ENCODE measurements at regions not wholly inside any gene's neighbourhood (a gene's known extent, or its start where the extent isn't known, plus 50 kb on each side); places are given as distances from the start of the nearest gene placed in this dataset.
"Not testable (repeated sequence)": the region's sequence is repeated elsewhere in the genome, so short reads cannot be mapped to it uniquely, and the experiment has no call there.

- DNase-seq (ENCODE audit: low read depth) = no peak
Measured at GRCh38 chr14:103231376-103232019, 102.5 kb upstream of the EIF5 start.

GRCh38 chr14:103232031-103232808, 101.8 kb upstream of the EIF5 start:
- no peak for DNase-seq (ENCODE audit: low read depth)

GRCh38 chr14:103232831-103233319, 101.2 kb upstream of the EIF5 start:
- DNase-seq (ENCODE audit: low read depth) = no peak

- DNase-seq (ENCODE audit: low read depth) = no peak
Measured at GRCh38 chr14:103233328-103233727, 100.7 kb upstream of the EIF5 start.

GRCh38 chr14:103234826-103235225, 99.2 kb upstream of the EIF5 start:
- DNase-seq (ENCODE audit: low read depth) = not testable (repeated sequence)

- not testable (repeated sequence) for DNase-seq (ENCODE audit: low read depth)
Measured at GRCh38 chr14:103235506-103235905, 98.5 kb upstream of the EIF5 start.

- DNase-seq (ENCODE audit: low read depth) = no peak
Measured at GRCh38 chr14:103239751-103240150, 94.3 kb upstream of the EIF5 start.

- DNase-seq (ENCODE audit: low read depth) = no peak
Measured at GRCh38 chr14:103241531-103241930, 92.5 kb upstream of the EIF5 start.

GRCh38 chr14:103243764-103244737, 90.0 kb upstream of the EIF5 start:
- no peak for DNase-seq (ENCODE audit: low read depth)

GRCh38 chr14:103245624-103246031, 88.4 kb upstream of the EIF5 start:
- DNase-seq (ENCODE audit: low read depth) = not testable (repeated sequence)

GRCh38 chr14:103246070-103246469, 88.0 kb upstream of the EIF5 start:
- no peak for DNase-seq (ENCODE audit: low read depth)

- DNase-seq (ENCODE audit: low read depth) = no peak
Measured at GRCh38 chr14:103247169-103247606, 86.8 kb upstream of the EIF5 start.

GRCh38 chr14:103250181-103250580, 83.9 kb upstream of the EIF5 start:
- DNase-seq (ENCODE audit: low read depth) = no peak

- DNase-seq (ENCODE audit: low read depth) = no peak
Measured at GRCh38 chr14:103250874-103251273, 83.2 kb upstream of the EIF5 start.

- no peak for DNase-seq (ENCODE audit: low read depth)
Measured at GRCh38 chr14:103255555-103255954, 78.5 kb upstream of the EIF5 start.

- no peak for DNase-seq (ENCODE audit: low read depth)
Measured at GRCh38 chr14:103256406-103256805, 77.6 kb upstream of the EIF5 start.

GRCh38 chr14:103257211-103257962, 76.7 kb upstream of the EIF5 start:
- no peak for DNase-seq (ENCODE audit: low read depth)

- no peak for DNase-seq (ENCODE audit: low read depth)
Measured at GRCh38 chr14:103258211-103258610, 75.8 kb upstream of the EIF5 start.

GRCh38 chr14:103259184-103259583, 74.9 kb upstream of the EIF5 start:
- DNase-seq (ENCODE audit: low read depth) = no peak

- DNase-seq (ENCODE audit: low read depth) = no peak
Measured at GRCh38 chr14:103259801-103260628, 74.0 kb upstream of the EIF5 start.
